ENCODE measurements at regions not wholly inside any gene's neighbourhood (a gene's known extent, or its start where the extent isn't known, plus 50 kb on each side); places are given as distances from the start of the nearest gene placed in this dataset.

DNA sequence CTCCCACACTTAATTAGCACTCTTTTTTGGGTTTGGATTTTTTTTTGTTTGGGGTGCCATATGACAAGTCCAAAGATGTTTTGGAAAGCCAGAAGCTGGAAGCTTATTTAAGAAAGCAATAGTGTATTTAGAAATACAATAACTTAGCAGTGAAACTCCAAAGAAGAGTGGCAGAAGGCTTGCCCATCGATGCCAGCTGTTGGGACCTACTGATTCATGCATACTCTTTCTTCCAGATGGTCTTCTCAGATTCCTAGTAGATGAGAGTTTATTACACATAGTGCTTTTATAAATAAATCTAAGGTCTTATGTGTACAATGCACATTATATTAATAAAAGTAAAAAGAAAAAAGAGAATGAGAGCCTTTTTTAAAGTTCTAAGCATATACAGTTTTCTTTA, 374.6 kb downstream of the OSTF1 start:
- Histone ChIP-seq H3K9me3 (ENCODE audit: severe bottlenecking) (no peaks in the 10 kb centered on the region), H3K27me3 (ENCODE audit: insufficient read depth, low read depth, severe bottlenecking) (no peaks in the 10 kb centered on the region), H3K27ac (no peak overlapping the region), H3K4me3 (ENCODE audit: low read depth, low read length) (no peak overlapping the region), H3K36me3 (no peaks in the 10 kb centered on the region)
- no peak for TF ChIP-seq CTCF (IDR thresholded peaks at IDR 0.05; ENCODE audit: low read depth, low read length)
- no peak for DNase-seq

DNA sequence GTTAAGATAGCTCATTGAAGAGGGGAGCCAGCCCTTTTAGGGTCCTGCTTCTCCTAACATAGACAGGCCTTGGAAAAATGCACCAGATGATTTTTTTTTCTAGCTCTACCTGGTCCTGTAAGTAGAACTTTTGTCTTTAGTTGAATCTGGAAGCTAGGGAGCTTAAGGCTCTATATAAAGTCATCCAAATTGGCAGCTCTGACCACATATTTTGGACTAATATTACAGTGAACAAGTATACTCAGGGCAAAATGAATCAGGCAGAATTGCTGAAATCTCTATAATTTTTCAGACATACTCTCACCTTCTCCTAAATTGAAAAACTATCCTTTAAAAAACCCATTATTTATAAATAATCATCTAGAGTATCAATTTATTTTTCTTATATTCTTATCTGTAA, 375.6 kb downstream of the OSTF1 start:
- Histone ChIP-seq H3K36me3 (no peaks in the 10 kb centered on the region), H3K27ac (no peak overlapping the region), H3K27me3 (ENCODE audit: insufficient read depth, low read depth, severe bottlenecking) (no peaks in the 10 kb centered on the region)

GRCh38 chr9:75464726-75465125, 376.4 kb downstream of the OSTF1 start:
- H3K27ac ChIP-seq, result no peak overlapping the region
- H3K4me3 ChIP-seq (ENCODE audit: low read depth, low read length), result no peak overlapping the region
- DNase-seq, result no peak
- no peaks in the 10 kb centered on the region for H3K36me3 ChIP-seq
- no peaks in the 10 kb centered on the region for H3K27me3 ChIP-seq (ENCODE audit: insufficient read depth, low read depth, severe bottlenecking)
- TF ChIP-seq CTCF (IDR thresholded peaks at IDR 0.05; ENCODE audit: low read depth, low read length), result no peak
- no peaks in the 10 kb centered on the region for H3K9me3 ChIP-seq (ENCODE audit: severe bottlenecking)

More for the DNA sequence above, 375.6 kb downstream of the OSTF1 start:
- no peak for TF ChIP-seq CTCF (IDR thresholded peaks at IDR 0.05; ENCODE audit: low read depth, low read length)
- DNase-seq, result no peak
- H3K9me3 ChIP-seq (ENCODE audit: severe bottlenecking), result no peaks in the 10 kb centered on the region
- H3K4me3 ChIP-seq (ENCODE audit: low read depth, low read length), result no peak overlapping the region

DNA sequence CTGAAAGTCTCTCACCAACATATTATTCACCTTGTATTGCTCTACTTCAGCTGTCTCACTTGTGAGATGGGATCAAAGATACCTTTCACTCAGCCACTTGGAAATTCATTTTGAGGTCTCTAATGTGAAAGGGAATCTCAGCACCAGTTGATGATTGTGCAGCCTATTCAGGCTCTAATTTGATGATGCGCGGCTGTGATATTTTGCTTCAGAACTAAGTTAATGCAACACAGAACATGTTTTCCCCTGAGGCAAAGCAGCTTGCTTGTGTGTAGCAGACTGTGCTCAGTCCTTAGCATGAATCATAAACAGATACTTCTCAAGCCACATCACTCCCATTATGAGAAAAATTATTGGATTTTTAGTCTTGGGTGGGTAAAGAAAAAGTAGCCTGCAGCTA, 378.8 kb downstream of the OSTF1 start:
- Histone ChIP-seq H3K4me3 (ENCODE audit: low read depth, low read length) (no peak overlapping the region), H3K36me3 (no peaks in the 10 kb centered on the region), H3K9me3 (ENCODE audit: severe bottlenecking) (no peaks in the 10 kb centered on the region), H3K27ac (no peak overlapping the region), H3K27me3 (ENCODE audit: insufficient read depth, low read depth, severe bottlenecking) (no peaks in the 10 kb centered on the region)
- TF ChIP-seq CTCF (IDR thresholded peaks at IDR 0.05; ENCODE audit: low read depth, low read length), result no peak
- no peak for DNase-seq

DNA sequence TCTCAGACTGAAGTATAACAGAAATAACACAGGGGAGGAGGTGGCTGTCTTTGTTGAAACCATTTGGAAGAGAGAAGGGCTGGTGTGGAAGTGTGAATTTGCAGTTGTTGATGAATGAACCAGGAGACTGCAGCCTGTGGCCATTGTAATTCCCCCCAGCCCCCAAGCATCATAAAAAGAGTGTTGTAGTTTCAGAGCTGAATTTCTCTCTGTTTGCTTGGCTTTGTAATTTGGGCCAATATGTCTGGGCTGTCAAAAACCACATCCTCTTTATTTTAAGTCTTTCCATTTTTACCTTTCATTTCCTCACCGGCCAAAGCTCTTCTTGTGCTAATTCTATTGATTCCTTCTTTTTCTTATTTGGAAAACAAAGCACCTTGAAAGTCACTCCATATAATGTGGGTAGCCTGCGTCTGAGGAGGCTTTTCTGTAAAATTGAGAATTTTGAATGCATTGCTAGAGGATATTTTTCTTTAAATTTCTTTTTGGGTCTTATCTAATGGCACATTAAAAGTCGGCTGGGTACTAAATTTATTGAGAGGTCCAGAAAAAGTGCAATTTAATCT, 383.3 kb downstream of the OSTF1 start:
- no peaks in the 10 kb centered on the region for H3K27me3 ChIP-seq (ENCODE audit: insufficient read depth, low read depth, severe bottlenecking)
- no peaks in the 10 kb centered on the region for H3K9me3 ChIP-seq (ENCODE audit: severe bottlenecking)
- no peaks in the 10 kb centered on the region for H3K36me3 ChIP-seq
- H3K4me3 ChIP-seq (ENCODE audit: low read depth, low read length), result no peak overlapping the region
- TF ChIP-seq CTCF (IDR thresholded peaks at IDR 0.05; ENCODE audit: low read depth, low read length), result no peak
- no peak overlapping the region for H3K27ac ChIP-seq
- no peak for DNase-seq

DNA sequence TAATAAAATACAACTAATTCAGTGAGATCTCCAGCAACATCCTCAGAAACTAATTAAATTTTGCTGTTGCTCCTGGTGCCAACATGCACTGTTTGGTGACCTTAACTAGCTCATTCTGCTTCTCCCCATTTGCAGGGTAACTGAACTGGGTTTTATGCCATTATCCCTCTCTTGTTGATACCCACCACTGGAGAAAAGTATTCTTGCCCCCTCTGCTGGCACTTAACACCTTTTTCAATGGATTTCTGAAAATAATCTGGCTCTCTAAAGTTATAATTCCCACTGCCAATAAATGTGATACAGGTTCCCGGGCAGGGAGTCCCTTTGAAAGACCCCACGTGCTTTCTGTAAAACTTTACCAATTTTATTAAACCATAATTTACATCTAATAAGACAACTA, 394.3 kb downstream of the OSTF1 start:
- Histone ChIP-seq H3K4me3 (ENCODE audit: low read depth, low read length) (no peak overlapping the region), H3K27me3 (ENCODE audit: insufficient read depth, low read depth, severe bottlenecking) (no peaks in the 10 kb centered on the region), H3K27ac (no peak overlapping the region), H3K36me3 (no peaks in the 10 kb centered on the region), H3K9me3 (ENCODE audit: severe bottlenecking) (no peaks in the 10 kb centered on the region)
- DNase-seq, result no peak
- TF ChIP-seq CTCF (IDR thresholded peaks at IDR 0.05; ENCODE audit: low read depth, low read length), result no peak
